Liver (tissue), 8 donors: ENCODE measurements at regions not wholly inside any gene's neighbourhood (a gene's known extent, or its start where the extent isn't known, plus 50 kb on each side); places are given as distances from the start of the nearest gene placed in this dataset.
A peak's percentile ranks its signal among the peaks of the same experiment; 100 is the strongest.

Experiments used
- DNase-seq: peaks from one replicate; pipeline ENCODE4 v3.0.0-alpha.2; 2017; ENCODE audit warnings: low spot score
- H3K27ac ChIP-seq, 2 donors: one replicate each; pipeline ENCODE4 v1.7.0; 2013; ENCODE audit warnings: inconsistent platforms in 2 of 2, low read length in 2 of 2, control low read depth in 1 of 2, low read depth in 1 of 2, mild to moderate bottlenecking in 1 of 2
- H3K27me3 ChIP-seq, 4 donors: one replicate each; pipeline versions ENCODE4 v1.6.1 to v1.7.0; 2013; ENCODE audit warnings: low read length in 3 of 4, inconsistent platforms in 1 of 4, mild to moderate bottlenecking in 1 of 4, moderate library complexity in 1 of 4; ENCODE audit not compliant: control insufficient read depth in 4 of 4, insufficient read depth in 4 of 4
- H3K36me3 ChIP-seq, 4 donors: one replicate each; pipeline versions ENCODE4 v1.6.1 to v1.7.0; 2013; ENCODE audit warnings: low read length in 3 of 4, mild to moderate bottlenecking in 3 of 4, low read depth in 1 of 4, moderate library complexity in 1 of 4; ENCODE audit not compliant: control insufficient read depth in 4 of 4, insufficient read depth in 3 of 4
- H3K4me1 ChIP-seq, 4 donors: one replicate each; pipeline versions ENCODE4 v1.6.1 to v1.7.0; 2013; ENCODE audit warnings: low read length in 3 of 4, mild to moderate bottlenecking in 3 of 4, moderate library complexity in 1 of 4; ENCODE audit not compliant: control insufficient read depth in 4 of 4, insufficient read depth in 4 of 4
- H3K4me3 ChIP-seq, 3 donors: one replicate each; pipeline versions ENCODE4 v1.6.1 to v1.7.0; 2013; ENCODE audit warnings: low read length in 3 of 3, control low read depth in 1 of 3, low read depth in 1 of 3, mild to moderate bottlenecking in 1 of 3
- H3K9ac ChIP-seq, 2 donors: one replicate each; pipeline ENCODE4 v1.7.0; 2013; ENCODE audit warnings: low read length in 2 of 2, mild to moderate bottlenecking in 2 of 2, moderate library complexity in 2 of 2, control low read depth in 1 of 2, low read depth in 1 of 2
- H3K9me3 ChIP-seq, 4 donors: one replicate each; pipeline versions ENCODE4 v1.6.1 to v1.7.0; 2013; ENCODE audit warnings: low read length in 3 of 4; ENCODE audit not compliant: control insufficient read depth in 4 of 4
- ATF3 ChIP-seq: IDR thresholded peaks from 2 replicates; pipeline ENCODE4 v1.6.1; 2016; ENCODE audit warnings: antibody characterized with exemption
- CTCF ChIP-seq: fragments of 150-350 bp; IDR thresholded peaks from 2 replicates; pipeline ENCODE4 v1.5.1; 2017; ENCODE audit warnings: improper control_type of control experiment, low read depth, low read length; ENCODE audit not compliant: missing input control
- EGR1 ChIP-seq, 2 donors: IDR thresholded peaks; 2 replicates each; pipeline ENCODE4 v1.6.1; 2016 to 2018; ENCODE audit warnings: antibody characterized with exemption in 2 of 2, low read depth in 2 of 2
- FOXA1 ChIP-seq: IDR thresholded peaks from 2 replicates; pipeline ENCODE4 v1.6.1; 2016; ENCODE audit warnings: antibody characterized with exemption
- FOXA2 ChIP-seq: IDR thresholded peaks from 2 replicates; pipeline ENCODE4 v1.6.1; 2016; ENCODE audit warnings: antibody characterized with exemption
- GABPA ChIP-seq, 2 donors: IDR thresholded peaks in 1 of 2; conservative IDR thresholded peaks in 1 of 2; 2 replicates each; pipeline ENCODE4 v1.6.1; 2016; ENCODE audit warnings: antibody characterized with exemption in 2 of 2, mild to moderate bottlenecking in 1 of 2, moderate library complexity in 1 of 2
- HNF4G ChIP-seq: IDR thresholded peaks from 2 replicates; pipeline ENCODE4 v1.6.1; 2016; ENCODE audit warnings: antibody characterized with exemption
- JUND ChIP-seq, 2 donors: IDR thresholded peaks; 2 replicates each; pipeline ENCODE4 v1.6.1; 2016; ENCODE audit warnings: antibody characterized with exemption in 2 of 2
- MAX ChIP-seq: IDR thresholded peaks from 2 replicates; pipeline ENCODE4 v1.6.1; 2016; ENCODE audit warnings: antibody characterized with exemption
- RAD21 ChIP-seq, 2 donors: IDR thresholded peaks; 2 replicates each; pipeline ENCODE4 v1.6.1; 2016; ENCODE audit warnings: antibody characterized with exemption in 2 of 2, mild to moderate bottlenecking in 2 of 2
- REST ChIP-seq: IDR thresholded peaks from 2 replicates; pipeline ENCODE4 v1.6.1; 2016; ENCODE audit warnings: antibody characterized with exemption, mild to moderate bottlenecking
- SP1 ChIP-seq: IDR thresholded peaks from 2 replicates; pipeline ENCODE4 v1.6.1; 2018; ENCODE audit warnings: antibody characterized with exemption, mild to moderate bottlenecking
- TAF1 ChIP-seq: conservative IDR thresholded peaks from 2 replicates; pipeline ENCODE4 v1.6.1; 2016; ENCODE audit warnings: antibody characterized with exemption, mild to moderate bottlenecking
- YY1 ChIP-seq: IDR thresholded peaks from 2 replicates; pipeline ENCODE4 v1.6.1; 2016; ENCODE audit warnings: antibody characterized with exemption, mild to moderate bottlenecking
- WGBS: extraction: QIAGEN DNeasy Blood & Tissue Kit; methylation state at CpG from one replicate; pipeline ENCODE4 v1.1.7; 2013; 5-methylcytosine and 5-hydroxymethylcytosine counted together
- donor health status: healthy.
- donor health status: healthy.
- donor health status: healthy.
- donor health status: healthy.
- donor health status: healthy.

GRCh38 chr11:42444406-42444805 is 867.4 kb upstream of the API5 start:
- no peak for DNase-seq
- TF ChIP-seq TAF1: no peak
- no peak for TF ChIP-seq FOXA2
- TF ChIP-seq GABPA (IDR thresholded peaks at IDR 0.05 in 1 of 2, conservative IDR thresholded peaks at IDR 0.05 in 1 of 2): no peak
- no peak for TF ChIP-seq YY1
- TF ChIP-seq MAX: no peak
- no peak for TF ChIP-seq EGR1 (IDR thresholded peaks at IDR 0.05; ENCODE audit: low read depth in 2 of 2)
- TF ChIP-seq REST: no peak
- TF ChIP-seq CTCF: no peak
- no peak for TF ChIP-seq FOXA1
- TF ChIP-seq SP1: no peak
- TF ChIP-seq HNF4G: no peak
- TF ChIP-seq JUND (IDR thresholded peaks at IDR 0.05): no peak
- H3K4me1 ChIP-seq: no peaks in the 10 kb centered on the region
- no peaks in the 10 kb centered on the region for H3K36me3 ChIP-seq
- H3K9ac ChIP-seq: no peak overlapping the region
- H3K4me3 ChIP-seq: no peak overlapping the region
- WGBS: 62% methylated on average over 4 of the region's 4 CpGs
- peaks cover 0 to 9% (median 3%) of the 10 kb centered on the region in 4 donors for H3K9me3 ChIP-seq
- no peak overlapping the region for H3K27ac ChIP-seq
- H3K27me3 ChIP-seq: no peaks in the 10 kb centered on the region

- Histone ChIP-seq H3K27ac (no peak overlapping the region), H3K36me3 (no peaks in the 10 kb centered on the region), H3K4me3 (no peak overlapping the region), H3K9me3 (no peaks in the 10 kb centered on the region), H3K9ac (peak overlapping the region in 1 of 2 donors; percentile 12), H3K4me1 (no peaks in the 10 kb centered on the region), H3K27me3 (no peaks in the 10 kb centered on the region)
- WGBS: 67% methylated on average over 8 of the region's 8 CpGs
- TF ChIP-seq MAX (no peak), EGR1 (IDR thresholded peaks at IDR 0.05; ENCODE audit: low read depth in 2 of 2) (no peak), HNF4G (no peak), RAD21 (IDR thresholded peaks at IDR 0.05) (no peak), YY1 (no peak), SP1 (no peak), CTCF (no peak), ATF3 (no peak), REST (no peak), GABPA (IDR thresholded peaks at IDR 0.05 in 1 of 2, conservative IDR thresholded peaks at IDR 0.05 in 1 of 2) (no peak)
- DNase-seq: no peak
These were observed 849.1 kb upstream of the API5 start for GRCh38 chr11:42462558-42463310.
